B cell (primary cell): ENCODE measurements at regions not wholly inside any gene's neighbourhood (a gene's known extent, or its start where the extent isn't known, plus 50 kb on each side); places are given as distances from the start of the nearest gene placed in this dataset.

ENCODE experiments used
- ATAC-seq: fragments of 200-7000 bp; cut with Tn5 transposase; one replicate; pipeline ENCODE4 v1.10.0; 2021; ENCODE audit warnings: low read depth, mild to moderate bottlenecking, moderate number of reproducible peaks, moderate library complexity
- CTCF ChIA-PET: fragments of 350-600 bp; sonication (Branson Sonifier 250); formaldehyde crosslinking; loops from one replicate; lab custom pipeline; 2021; ENCODE audit warnings: antibody characterized with exemption, inconsistent platforms; lab: Charles Lee
- POLR2A ChIA-PET: fragments of 350-600 bp; sonication (Branson Sonifier 250); formaldehyde crosslinking; loops from one replicate; lab custom pipeline; 2021; ENCODE audit warnings: antibody characterized with exemption; lab: Charles Lee
- DNase-seq: peaks from one replicate; pipeline ENCODE4 v3.0.0; 2013
- H2AFZ ChIP-seq: 2 replicates; pipeline ENCODE4 v1.6.1; 2012; ENCODE audit warnings: mild to moderate bottlenecking, low read depth, low read length; ENCODE audit not compliant: insufficient read depth, poor library complexity, severe bottlenecking
- H3K27ac ChIP-seq, 2 donors: 1 replicate in 1 of 2; 2 replicates in 1 of 2; pipeline ENCODE4 v1.5.1; 2012 to 2013; ENCODE audit warnings: low read length in 2 of 2, mild to moderate bottlenecking in 2 of 2, moderate library complexity in 1 of 2
- H3K27me3 ChIP-seq, 4 experiments: fragments of 200-600 bp in 1 of 4; sonication (generic) in 1 of 4; replicated peaks in 1 of 4; 1 replicate in 2 of 4; 2 replicates in 2 of 4; pipeline versions ENCODE4 v1.6.1 to v1.7.0; 2013 to 2016; ENCODE audit warnings: low read length in 3 of 4, mild to moderate bottlenecking in 2 of 4, mixed read lengths in 1 of 4, moderate library complexity in 1 of 4; ENCODE audit not compliant: insufficient read depth in 4 of 4, control insufficient read depth in 3 of 4; ENCODE audit errors: control extremely low read depth in 1 of 4
- H3K36me3 ChIP-seq, 2 experiments: replicated peaks in 1 of 2; 1 replicate in 1 of 2; 2 replicates in 1 of 2; pipeline versions ENCODE4 v1.6.1 to v1.7.1; 2013; ENCODE audit warnings: low read length in 1 of 2; ENCODE audit not compliant: insufficient read depth in 2 of 2, control insufficient read depth in 1 of 2; ENCODE audit errors: control extremely low read depth in 1 of 2, extremely low read depth in 1 of 2
- H3K4me1 ChIP-seq, 2 donors: fragments of 200-600 bp in 1 of 2; sonication (generic) in 1 of 2; 1 replicate in 1 of 2; 2 replicates in 1 of 2; pipeline versions ENCODE4 v1.5.1 to v1.6.1; 2013 to 2017; ENCODE audit warnings: low read length in 2 of 2; ENCODE audit not compliant: control insufficient read depth in 2 of 2, insufficient read depth in 2 of 2
- H3K4me2 ChIP-seq: replicated peaks from 2 replicates; pipeline ENCODE3; 2012; ENCODE audit warnings: mild to moderate bottlenecking, low read depth, low read length; ENCODE audit not compliant: poor library complexity, severe bottlenecking
- H3K4me3 ChIP-seq, 5 experiments: fragments of 200-600 bp in 1 of 5; sonication (generic) in 1 of 5; 1 replicate in 3 of 5; 2 replicates in 2 of 5; pipeline versions ENCODE4 v1.5.1 to v1.7.0; 2011 to 2016; ENCODE audit warnings: low read length in 4 of 5, mild to moderate bottlenecking in 4 of 5, low read depth in 2 of 5, control low read depth in 1 of 5, moderate library complexity in 1 of 5; ENCODE audit not compliant: insufficient read depth in 1 of 5; ENCODE audit errors: control extremely low read depth in 1 of 5, extremely low read depth in 1 of 5
- H3K79me2 ChIP-seq: fragments of 200-600 bp; sonication (generic); one replicate; pipeline ENCODE4 v1.6.0; 2016; ENCODE audit warnings: low read length; ENCODE audit not compliant: control insufficient read depth, insufficient read depth
- H3K9ac ChIP-seq: fragments of 200-600 bp; sonication (generic); 2 replicates; pipeline ENCODE4 v1.6.1; 2017; ENCODE audit warnings: mild to moderate bottlenecking, low read length, moderate library complexity
- H3K9me3 ChIP-seq, 3 donors: one replicate each; pipeline versions ENCODE4 v1.6.1 to v1.7.1; 2013; ENCODE audit warnings: low read length in 2 of 3; ENCODE audit not compliant: control insufficient read depth in 2 of 3, insufficient read depth in 1 of 3; ENCODE audit errors: control extremely low read depth in 1 of 3
- H4K20me1 ChIP-seq: 2 replicates; pipeline ENCODE4 v1.6.0; 2012; ENCODE audit warnings: mild to moderate bottlenecking, low read length; ENCODE audit not compliant: insufficient read depth, control insufficient read depth, poor library complexity, severe bottlenecking
- H3K27ac Mint-ChIP-seq: one replicate; pipeline ENCODE4 v1.8.0; 2021; ENCODE audit warnings: mixed read lengths
- H3K27me3 Mint-ChIP-seq: one replicate; pipeline ENCODE4 v1.8.0; 2021; ENCODE audit warnings: mixed read lengths
- H3K4me1 Mint-ChIP-seq: one replicate; pipeline ENCODE4 v1.8.0; 2021; ENCODE audit warnings: mixed read lengths
- H3K4me3 Mint-ChIP-seq: one replicate; pipeline ENCODE4 v1.8.0; 2021; ENCODE audit warnings: mixed read lengths
- H3K9me3 Mint-ChIP-seq: one replicate; pipeline ENCODE4 v1.8.0; 2022; ENCODE audit warnings: mixed read lengths; ENCODE audit not compliant: insufficient read depth
- CTCF ChIP-seq: fragments of 200-600 bp; IDR thresholded peaks from one replicate; pipeline ENCODE4 v1.8.0; 2022; ENCODE audit warnings: antibody characterized with exemption, mild to moderate bottlenecking
- EZH2 ChIP-seq: IDR thresholded peaks from 2 replicates; pipeline ENCODE4 v1.6.1; 2012; ENCODE audit warnings: borderline replicate concordance, low read depth, mild to moderate bottlenecking, moderate library complexity, low read length; ENCODE audit not compliant: insufficient read depth, poor library complexity, severe bottlenecking
- WGBS: methylation state at CpG from one replicate; pipeline ENCODE4 v1.1.5; 2013; ENCODE audit warnings: missing lambda C conversion rate; ENCODE audit not compliant: insufficient coverage; 5-methylcytosine and 5-hydroxymethylcytosine counted together
- intact Hi-C: fragments of 100-400 bp; cut with micrococcal nuclease; formaldehyde crosslinking; loops from one replicate; pipeline ENCODE4 v1.10.0; 2022

GRCh38 chr15:69535998-69536397 is 83.4 kb downstream of the RPLP1 start:
- Histone ChIP-seq H2AFZ (no peak overlapping the region), H3K4me1 (no peaks in the 10 kb centered on the region), H3K36me3 (no peaks in the 10 kb centered on the region), H3K79me2 (no peaks in the 10 kb centered on the region), H3K9ac (no peak overlapping the region), H3K9me3 (no peaks in the 10 kb centered on the region), H4K20me1 (no peaks in the 10 kb centered on the region), H3K27me3 (no peaks in the 10 kb centered on the region), H3K27ac (no peak overlapping the region), H3K4me3 (no peak overlapping the region), H3K4me2 (no peak overlapping the region)
- no peak for DNase-seq
- no peaks in the 10 kb centered on the region for H3K4me1 Mint-ChIP-seq
- TF ChIP-seq EZH2 (no peak), CTCF (no peak)
- POLR2A ChIA-PET: no interaction called here
- CTCF ChIA-PET: no interaction called here
- intact Hi-C loops: no loop called here
- H3K27me3 Mint-ChIP-seq: peaks cover 18% of the 10 kb centered on the region
- no peak overlapping the region for H3K4me3 Mint-ChIP-seq
- 96% methylated on average over 3 of the region's 6 CpGs for WGBS
- ATAC-seq: no peak
- no peaks in the 10 kb centered on the region for H3K9me3 Mint-ChIP-seq
- no peak overlapping the region for H3K27ac Mint-ChIP-seq

- H3K4me1 ChIP-seq: no peaks in the 10 kb centered on the region
- Mint-ChIP-seq H3K27me3 (peaks cover 21% of the 10 kb centered on the region), H3K4me1 (no peaks in the 10 kb centered on the region), H3K9me3 (no peaks in the 10 kb centered on the region), H3K4me3 (no peak overlapping the region), H3K27ac (no peak overlapping the region)
- intact Hi-C loops: no loop called here
- no peak overlapping the region for H3K4me3 ChIP-seq
- ATAC-seq: no peak
- CTCF ChIA-PET: interaction anchor here (0.7 kb wide), 1 partner anchor 20 kb away, joined by 4 read pairs; no protein-coding TSS in a partner anchor
- no peak overlapping the region for H2AFZ ChIP-seq
- POLR2A ChIA-PET: no interaction called here
- WGBS: 80% methylated on average over 5 of the region's 7 CpGs
- H3K4me2 ChIP-seq: no peak overlapping the region
- TF ChIP-seq EZH2 (no peak), CTCF (no peak)
- no peaks in the 10 kb centered on the region for H4K20me1 ChIP-seq
- no peaks in the 10 kb centered on the region for H3K27me3 ChIP-seq
- no peak for DNase-seq
- no peak overlapping the region for H3K27ac ChIP-seq
- H3K36me3 ChIP-seq: no peaks in the 10 kb centered on the region
- H3K79me2 ChIP-seq: no peaks in the 10 kb centered on the region
- no peak overlapping the region for H3K9ac ChIP-seq
- H3K9me3 ChIP-seq: no peaks in the 10 kb centered on the region
Observed at GRCh38 chr15:69536726-69537512, 84.3 kb downstream of the RPLP1 start.
